Renal cortex interstitium (tissue), 11 donors: ENCODE measurements at regions not wholly inside any gene's neighbourhood (a gene's known extent, or its start where the extent isn't known, plus 50 kb on each side); places are given as distances from the start of the nearest gene placed in this dataset.
"Not testable (repeated sequence)": the region's sequence is repeated elsewhere in the genome, so short reads cannot be mapped to it uniquely, and the experiment has no call there.

Experiments used
- DNase-seq, 11 donors: peaks; one replicate each; pipeline ENCODE4 v3.0.0-alpha.2; 2013; ENCODE audit warnings: low read depth in 9 of 11, low spot score in 4 of 11; ENCODE audit errors: extremely low read depth in 1 of 11

- not testable (repeated sequence) for DNase-seq
These were observed 51.4 kb upstream of the INPP4B start for GRCh38 chr4:142897518-142897917.

- no peak for DNase-seq
These were observed 54.5 kb upstream of the INPP4B start for GRCh38 chr4:142900622-142901021.

- no peak for DNase-seq
These were observed 55.1 kb upstream of the INPP4B start for GRCh38 chr4:142901166-142901662.

- DNase-seq = not testable (repeated sequence)
These were observed 57.5 kb upstream of the INPP4B start for GRCh38 chr4:142903617-142904016.

GRCh38 chr4:142909908-142910307, 63.8 kb upstream of the INPP4B start:
- no peak for DNase-seq

GRCh38 chr4:142913034-142913433, 66.9 kb upstream of the INPP4B start:
- DNase-seq = no peak

GRCh38 chr4:142913461-142914030, 67.4 kb upstream of the INPP4B start:
- no peak for DNase-seq

GRCh38 chr4:142917678-142918077, 71.6 kb upstream of the INPP4B start:
- no peak for DNase-seq

- DNase-seq = no peak
These were observed 76.6 kb upstream of the INPP4B start for GRCh38 chr4:142922720-142923119.

GRCh38 chr4:142923619-142924018, 77.5 kb upstream of the INPP4B start:
- no peak for DNase-seq

- no peak for DNase-seq
These were observed 79.1 kb upstream of the INPP4B start for GRCh38 chr4:142925161-142925560.

- no peak for DNase-seq
These were observed 81.6 kb upstream of the INPP4B start for GRCh38 chr4:142927721-142928120.

GRCh38 chr4:142929526-142929925, 83.4 kb upstream of the INPP4B start:
- DNase-seq = no peak

GRCh38 chr4:142933207-142933606, 87.1 kb upstream of the INPP4B start:
- no peak for DNase-seq

- peak in 3 of 11 donors; percentile 23 to 37 (median 32) for DNase-seq
These were observed 94.6 kb upstream of the INPP4B start for GRCh38 chr4:142940425-142941330.

GRCh38 chr4:142944565-142944964, 98.5 kb upstream of the INPP4B start:
- DNase-seq = no peak

- DNase-seq = no peak
These were observed 106.9 kb upstream of the INPP4B start for GRCh38 chr4:142952821-142953580.

GRCh38 chr4:142954415-142954814, 108.3 kb upstream of the INPP4B start:
- no peak for DNase-seq

- DNase-seq = no peak
These were observed 109.4 kb upstream of the INPP4B start for GRCh38 chr4:142955501-142955900.

GRCh38 chr4:142959173-142959572, 113.1 kb upstream of the INPP4B start:
- DNase-seq = no peak
